ENCODE measurements at regions not wholly inside any gene's neighbourhood (a gene's known extent, or its start where the extent isn't known, plus 50 kb on each side); places are given as distances from the start of the nearest gene placed in this dataset.

- no peak for DNase-seq
Observed at GRCh38 chr16:62216837-62217236, 180.6 kb upstream of the CDH8 start.

- DNase-seq: no peak
Observed at GRCh38 chr16:62213763-62214162, 177.5 kb upstream of the CDH8 start.

- DNase-seq: no peak
Observed at GRCh38 chr16:62208934-62209333, 172.7 kb upstream of the CDH8 start.

- no peak for DNase-seq
Observed at GRCh38 chr16:62205459-62205858, 169.2 kb upstream of the CDH8 start.

- DNase-seq: no peak
Observed at GRCh38 chr16:62201911-62202310, 165.7 kb upstream of the CDH8 start.

- DNase-seq: no peak
Observed at GRCh38 chr16:62194828-62195227, 158.6 kb upstream of the CDH8 start.

GRCh38 chr16:62190426-62190825 is 154.2 kb upstream of the CDH8 start:
- peak; percentile 17 for DNase-seq

GRCh38 chr16:62177351-62178203 is 141.3 kb upstream of the CDH8 start:
- peak; percentile 28 for DNase-seq

- DNase-seq: no peak
Observed at GRCh38 chr16:62170642-62171041, 134.4 kb upstream of the CDH8 start.

- DNase-seq: no peak
Observed at GRCh38 chr16:62167551-62167950, 131.3 kb upstream of the CDH8 start.

- no peak for DNase-seq
Observed at GRCh38 chr16:62157544-62157943, 121.3 kb upstream of the CDH8 start.

GRCh38 chr16:62156971-62157370 is 120.7 kb upstream of the CDH8 start:
- no peak for DNase-seq

- DNase-seq: no peak
Observed at GRCh38 chr16:62149631-62150030, 113.4 kb upstream of the CDH8 start.

- DNase-seq: no peak
Observed at GRCh38 chr16:62137996-62138395, 101.8 kb upstream of the CDH8 start.

GRCh38 chr16:62135911-62136310 is 99.7 kb upstream of the CDH8 start:
- DNase-seq: no peak

- DNase-seq: no peak
Observed at GRCh38 chr16:62135446-62135845, 99.2 kb upstream of the CDH8 start.

- no peak for DNase-seq
Observed at GRCh38 chr16:62130101-62130500, 93.9 kb upstream of the CDH8 start.

- DNase-seq: no peak
Observed at GRCh38 chr16:62105244-62105643, 69.0 kb upstream of the CDH8 start.

GRCh38 chr16:62102588-62102987 is 66.3 kb upstream of the CDH8 start:
- no peak for DNase-seq

- DNase-seq: no peak
Observed at GRCh38 chr16:62100651-62101050, 64.4 kb upstream of the CDH8 start.

- no peak for DNase-seq
Observed at GRCh38 chr16:62089715-62090114, 53.5 kb upstream of the CDH8 start.

- no peak for DNase-seq
Observed at GRCh38 chr16:62088731-62089410, 52.6 kb upstream of the CDH8 start.
